Esophagus (tissue), 2 donors: ENCODE measurements at regions not wholly inside any gene's neighbourhood (a gene's known extent, or its start where the extent isn't known, plus 50 kb on each side); places are given as distances from the start of the nearest gene placed in this dataset.
"Not testable (repeated sequence)": the region's sequence is repeated elsewhere in the genome, so short reads cannot be mapped to it uniquely, and the experiment has no call there.

Experiments
- H3K27ac ChIP-seq, 2 donors: one replicate each; pipeline ENCODE4 v1.5.1; 2013; ENCODE audit warnings: low read depth in 2 of 2, mild to moderate bottlenecking in 2 of 2, inconsistent platforms in 1 of 2, low read length in 1 of 2, moderate library complexity in 1 of 2
- H3K27me3 ChIP-seq, 2 donors: one replicate each; pipeline ENCODE4 v1.6.1; 2013; ENCODE audit warnings: low read length in 2 of 2, control low read depth in 1 of 2, mild to moderate bottlenecking in 1 of 2; ENCODE audit not compliant: insufficient read depth in 2 of 2, control insufficient read depth in 1 of 2
- H3K36me3 ChIP-seq, 2 donors: one replicate each; pipeline ENCODE4 v1.6.1; 2013; ENCODE audit warnings: low read length in 1 of 2; ENCODE audit not compliant: control insufficient read depth in 2 of 2, insufficient read depth in 2 of 2
- H3K4me1 ChIP-seq, 2 donors: one replicate each; pipeline ENCODE4 v1.6.1; 2013; ENCODE audit warnings: low read length in 1 of 2; ENCODE audit not compliant: control insufficient read depth in 2 of 2, insufficient read depth in 2 of 2
- H3K4me3 ChIP-seq, 2 donors: one replicate each; pipeline ENCODE4 v1.5.1; 2013; ENCODE audit warnings: low read length in 2 of 2, mild to moderate bottlenecking in 2 of 2, low read depth in 1 of 2, moderate library complexity in 1 of 2
- H3K9me3 ChIP-seq, 2 donors: one replicate each; pipeline ENCODE4 v1.6.1; 2013; ENCODE audit warnings: mild to moderate bottlenecking in 2 of 2, low read depth in 1 of 2, low read length in 1 of 2, moderate library complexity in 1 of 2; ENCODE audit not compliant: control insufficient read depth in 2 of 2, insufficient read depth in 1 of 2
- WGBS, 2 donors: extraction: QIAGEN DNeasy Blood & Tissue Kit; methylation state at CpG; one replicate each; pipeline ENCODE4 v1.1.7; 2013; 5-methylcytosine and 5-hydroxymethylcytosine counted together
- donor health status: healthy with polysubstance abuse.
- donor health status: Bipolar disorder and iron deficiency.

- H3K27me3 ChIP-seq, result no peaks in the 10 kb centered on the region
- H3K27ac ChIP-seq, result no peak overlapping the region
- H3K4me1 ChIP-seq, result no peaks in the 10 kb centered on the region
- no peaks in the 10 kb centered on the region for H3K9me3 ChIP-seq
- H3K36me3 ChIP-seq, result no peaks in the 10 kb centered on the region
- WGBS, 2 donors, result 66 to 69% methylated on average over 3 of the region's 3 CpGs
- no peak overlapping the region for H3K4me3 ChIP-seq
Observed at GRCh38 chr13:44676534-44676933, 100.4 kb upstream of the TSC22D1 start.

- WGBS, 2 donors, result 85 to 93% methylated on average over 4 of the region's 4 CpGs
- Histone ChIP-seq H3K27me3 (no peaks in the 10 kb centered on the region), H3K4me3 (no peak overlapping the region), H3K9me3 (no peaks in the 10 kb centered on the region), H3K36me3 (no peaks in the 10 kb centered on the region), H3K27ac (no peak overlapping the region), H3K4me1 (no peaks in the 10 kb centered on the region)
Observed at GRCh38 chr13:44669534-44669933, 93.4 kb upstream of the TSC22D1 start.

GRCh38 chr13:44668688-44669087, 92.6 kb upstream of the TSC22D1 start:
- Histone ChIP-seq H3K4me1 (no peaks in the 10 kb centered on the region), H3K9me3 (no peaks in the 10 kb centered on the region), H3K27ac (no peak overlapping the region), H3K4me3 (no peak overlapping the region), H3K36me3 (no peaks in the 10 kb centered on the region), H3K27me3 (no peaks in the 10 kb centered on the region)
- WGBS, 2 donors, result 40 to 49% methylated on average over 2 of the region's 2 CpGs

GRCh38 chr13:44667943-44668342, 91.8 kb upstream of the TSC22D1 start:
- no peak overlapping the region for H3K27ac ChIP-seq
- no peaks in the 10 kb centered on the region for H3K27me3 ChIP-seq
- H3K4me3 ChIP-seq, result no peak overlapping the region
- no peaks in the 10 kb centered on the region for H3K4me1 ChIP-seq
- H3K9me3 ChIP-seq, result no peaks in the 10 kb centered on the region
- no peaks in the 10 kb centered on the region for H3K36me3 ChIP-seq
- WGBS, 2 donors, result 58 to 61% methylated on average over 3 of the region's 3 CpGs

- H3K27ac ChIP-seq, H3K9me3 ChIP-seq, H3K27me3 ChIP-seq, H3K4me1 ChIP-seq, H3K4me3 ChIP-seq, H3K36me3 ChIP-seq: not testable (repeated sequence)
- WGBS, 2 donors, result 91 to 95% methylated on average over 3 of the region's 3 CpGs
Observed at GRCh38 chr13:44666538-44666937, 90.4 kb upstream of the TSC22D1 start.

DNA sequence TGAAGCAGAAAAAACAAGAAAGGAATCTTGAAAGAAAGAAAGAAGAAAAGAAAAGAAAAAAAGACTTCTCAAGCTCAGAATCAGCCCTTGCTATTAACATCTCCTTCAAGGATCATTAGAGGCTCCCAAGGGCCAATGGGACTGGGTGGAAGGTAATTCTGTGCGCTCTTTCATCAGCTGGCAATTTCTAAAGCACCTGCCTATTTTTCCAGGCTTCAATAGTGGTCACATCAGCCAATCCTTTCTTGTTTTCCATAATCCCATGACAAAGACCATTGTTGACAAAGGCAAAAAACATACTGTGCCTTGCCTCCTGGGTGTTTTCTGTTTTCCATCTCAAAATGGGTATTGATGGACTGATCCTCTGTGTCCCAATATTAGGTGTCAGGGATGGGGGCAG, 88.2 kb upstream of the TSC22D1 start:
- no peaks in the 10 kb centered on the region for H3K36me3 ChIP-seq
- 95% methylated on average over 1 of the region's 1 CpG for WGBS, 2 donors

GRCh38 chr13:44662515-44662914, 86.4 kb upstream of the TSC22D1 start:
- no peak overlapping the region for H3K27ac ChIP-seq
- no peaks in the 10 kb centered on the region for H3K27me3 ChIP-seq
- H3K4me1 ChIP-seq, result no peaks in the 10 kb centered on the region
- 84 to 85% methylated on average over 3 of the region's 3 CpGs for WGBS, 2 donors
- no peak overlapping the region for H3K4me3 ChIP-seq
- no peaks in the 10 kb centered on the region for H3K36me3 ChIP-seq
- peaks cover 0 to 2% of the 10 kb centered on the region in 2 donors for H3K9me3 ChIP-seq

More for the DNA sequence above, 88.2 kb upstream of the TSC22D1 start:
- H3K4me1 ChIP-seq, result no peaks in the 10 kb centered on the region
- H3K4me3 ChIP-seq, result no peak overlapping the region
- peaks cover 0 to 2% of the 10 kb centered on the region in 2 donors for H3K9me3 ChIP-seq
- no peaks in the 10 kb centered on the region for H3K27me3 ChIP-seq
- H3K27ac ChIP-seq, result no peak overlapping the region

DNA sequence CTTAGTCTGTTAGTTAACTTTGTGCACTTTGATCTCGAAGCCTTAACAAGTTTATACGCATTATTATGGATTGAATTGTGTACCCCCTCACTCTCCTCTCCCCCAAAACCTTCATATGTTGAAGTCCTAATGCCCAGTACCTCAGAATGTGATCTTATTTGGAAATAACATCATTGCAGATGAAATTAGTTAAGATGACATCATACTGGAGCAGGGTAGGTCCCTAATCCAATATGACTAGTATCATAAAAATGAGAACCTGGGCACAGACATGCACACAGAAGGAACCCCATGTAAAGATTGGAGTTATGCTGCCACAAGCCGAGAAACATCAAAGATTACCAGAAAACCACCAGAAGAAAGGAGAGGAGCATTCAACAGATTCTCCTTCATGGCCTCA, 85.8 kb upstream of the TSC22D1 start:
- 88 to 91% methylated on average over 3 of the region's 3 CpGs for WGBS, 2 donors
- Histone ChIP-seq H3K4me1 (no peaks in the 10 kb centered on the region), H3K27me3 (no peaks in the 10 kb centered on the region), H3K36me3 (no peaks in the 10 kb centered on the region), H3K4me3 (no peak overlapping the region), H3K27ac (no peak overlapping the region), H3K9me3 (peaks cover 0 to 2% of the 10 kb centered on the region in 2 donors)

DNA sequence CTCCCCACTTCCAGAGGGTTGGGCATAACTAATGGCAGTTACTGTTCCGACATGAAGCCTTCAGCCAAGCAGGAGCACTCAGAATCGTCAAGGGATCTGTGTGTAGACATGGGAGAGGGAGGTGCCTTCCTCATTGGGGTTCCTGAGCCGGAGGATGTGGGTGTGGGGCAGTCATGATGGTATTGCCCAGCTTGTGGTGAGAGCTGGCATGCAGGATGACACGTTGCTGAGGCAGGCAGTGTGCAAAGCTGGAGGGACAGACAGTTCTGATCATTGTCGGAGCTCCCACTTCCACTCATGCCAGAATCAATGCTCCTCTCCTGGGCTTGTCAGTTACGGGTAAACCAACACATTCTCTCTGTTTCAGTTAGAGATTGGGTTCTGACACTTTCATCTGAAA, 83.9 kb upstream of the TSC22D1 start:
- peaks cover 0 to 2% of the 10 kb centered on the region in 2 donors for H3K9me3 ChIP-seq
- H3K4me3 ChIP-seq, result no peak overlapping the region
- H3K27ac ChIP-seq, result no peak overlapping the region
- H3K36me3 ChIP-seq, result no peaks in the 10 kb centered on the region
- no peaks in the 10 kb centered on the region for H3K27me3 ChIP-seq
- peaks cover 0 to 3% of the 10 kb centered on the region in 2 donors for H3K4me1 ChIP-seq
- 82 to 89% methylated on average over 6 of the region's 6 CpGs for WGBS, 2 donors

DNA sequence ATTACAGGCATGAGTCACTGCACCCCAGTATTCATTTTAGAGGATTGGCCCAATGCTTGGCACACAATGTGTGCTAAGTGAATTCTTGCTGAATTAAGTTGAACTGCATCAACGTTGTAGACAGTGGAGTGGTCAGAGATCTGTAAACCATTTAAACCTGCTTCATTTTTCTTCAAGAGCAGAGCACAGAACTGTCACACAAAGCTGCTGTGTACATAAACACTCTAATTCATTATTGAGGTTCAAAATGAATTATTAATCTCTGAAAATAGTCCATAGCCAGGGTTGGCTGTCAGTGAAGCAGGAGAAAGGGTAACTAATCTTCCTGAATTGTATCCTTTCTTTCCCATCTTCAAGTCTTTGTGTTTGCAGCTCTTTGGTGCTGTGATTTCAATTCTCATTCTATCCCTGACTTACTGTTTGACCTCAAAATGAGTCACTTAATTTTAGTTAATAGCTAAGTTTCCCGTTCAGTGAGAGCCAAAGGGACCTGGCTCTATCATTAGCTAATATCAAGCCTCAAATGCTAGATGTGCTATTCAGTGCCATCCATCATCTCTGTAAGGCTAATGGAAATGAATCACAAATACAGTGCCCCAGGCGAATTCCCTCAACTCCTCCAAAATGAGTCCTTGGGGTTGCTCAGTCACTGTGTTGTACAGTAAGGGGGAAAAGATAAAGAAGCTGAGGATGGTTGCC, 77.0 kb upstream of the TSC22D1 start:
- Histone ChIP-seq H3K27me3 (no peaks in the 10 kb centered on the region), H3K36me3 (no peaks in the 10 kb centered on the region), H3K9me3 (no peaks in the 10 kb centered on the region), H3K27ac (no peak overlapping the region), H3K4me3 (no peak overlapping the region), H3K4me1 (peaks cover 0 to 3% of the 10 kb centered on the region in 2 donors)
- WGBS, 2 donors, result 34 to 36% methylated on average over 3 of the region's 3 CpGs
